GM12878 (cell line): ENCODE measurements at regions not wholly inside any gene's neighbourhood (a gene's known extent, or its start where the extent isn't known, plus 50 kb on each side); places are given as distances from the start of the nearest gene placed in this dataset.

Experiments
- ATAC-seq: fragments of 200-7000 bp; cut with Tn5 transposase; 3 replicates; pipeline ENCODE4 v1.9.1; 2020; ENCODE audit warnings: mild to moderate bottlenecking, moderate library complexity
- BruUV-seq: library from RNA; stranded (reverse); fragments of 400-500 nt; replicated peaks from 2 replicates; lab custom pipeline; 2021; lab: Mats Ljungman, UMichigan
- CTCF ChIA-PET: fragments of 300-600 bp; sonication (Branson Sonifier 250); formaldehyde crosslinking; extraction: SDS; loops from one replicate; lab custom pipeline; 2021; ENCODE audit warnings: inconsistent platforms; lab: Yijun Ruan, JAX
- POLR2A ChIA-PET: fragments of 350-600 bp; formaldehyde crosslinking; extraction: SDS; loops from one replicate; lab custom pipeline; 2021; ENCODE audit warnings: inconsistent platforms; lab: Charles Lee
- RAD21 ChIA-PET: fragments of 300-600 bp; sonication (Branson Sonifier 250); formaldehyde crosslinking; loops from one replicate; lab custom pipeline; 2023; ENCODE audit warnings: antibody characterized with exemption; ENCODE audit not compliant: unreplicated experiment; lab: Charles Lee
- SMC1A ChIA-PET: fragments of 300-600 bp; sonication (Branson Sonifier 250); formaldehyde crosslinking; loops from one replicate; lab custom pipeline; 2023; ENCODE audit not compliant: unreplicated experiment, uncharacterized antibody; lab: Charles Lee
- DNase-seq: peaks from one replicate; pipeline ENCODE4 v3.0.0-alpha.2; 2011; ENCODE audit warnings: low read depth, low spot score
- FAIRE-seq: peaks from 3 replicates; lab custom pipeline; 2011; peaks lifted over from hg19 to GRCh38; lab: Jason Lieb, UNC
- H2AFZ ChIP-seq: 2 replicates; pipeline ENCODE4 v1.6.0; 2011; ENCODE audit warnings: low read depth, low read length, control low read depth; ENCODE audit not compliant: control insufficient read depth
- H3K27ac ChIP-seq: 2 replicates; pipeline ENCODE4 v1.5.1; 2011; ENCODE audit warnings: control low read depth; ENCODE audit not compliant: control insufficient read depth, insufficient read depth
- H3K27me3 ChIP-seq, 2 experiments: replicated peaks in 1 of 2; 2 replicates each; pipeline versions ENCODE4 v1.6.0 to v1.6.1; 2011; ENCODE audit warnings: low read length in 1 of 2; ENCODE audit not compliant: control insufficient read depth in 2 of 2, insufficient read depth in 2 of 2
- H3K36me3 ChIP-seq, 2 experiments: 2 replicates each; pipeline ENCODE4 v1.5.1; 2011; ENCODE audit warnings: low read length in 1 of 2; ENCODE audit not compliant: control insufficient read depth in 2 of 2, insufficient read depth in 2 of 2
- H3K4me1 ChIP-seq: 2 replicates; pipeline ENCODE4 v1.6.1; 2011; ENCODE audit warnings: mild to moderate bottlenecking, low read length, moderate library complexity, mixed read lengths; ENCODE audit not compliant: control insufficient read depth, insufficient read depth
- H3K4me2 ChIP-seq: 2 replicates; pipeline ENCODE4 v1.6.0; 2011; ENCODE audit warnings: control low read depth; ENCODE audit not compliant: control insufficient read depth, insufficient read depth
- H3K4me3 ChIP-seq: fragments of 200-600 bp; sonication (generic); 2 replicates; pipeline ENCODE4 v1.5.1; 2016
- H3K79me2 ChIP-seq: 2 replicates; pipeline ENCODE4 v1.6.0; 2011; ENCODE audit warnings: low read length; ENCODE audit not compliant: control insufficient read depth, insufficient read depth
- H3K9ac ChIP-seq: 2 replicates; pipeline ENCODE4 v1.8.0; 2011; ENCODE audit warnings: low read length, control low read depth, mixed read lengths; ENCODE audit not compliant: control insufficient read depth, insufficient read depth
- H3K9me3 ChIP-seq: replicated peaks from 3 replicates; pipeline ENCODE4 v1.5.1; 2011; ENCODE audit warnings: mild to moderate bottlenecking, low read length; ENCODE audit not compliant: control insufficient read depth, insufficient read depth
- H4K20me1 ChIP-seq: 2 replicates; pipeline ENCODE4 v1.6.0; 2011; ENCODE audit not compliant: control insufficient read depth, insufficient read depth
- HCFC1 ChIP-seq: fragments of 150-350 bp; IDR thresholded peaks from 2 replicates; pipeline ENCODE4 v1.6.1; 2014; ENCODE audit warnings: low read length
- JUND ChIP-seq: IDR thresholded peaks from 2 replicates; pipeline ENCODE4 v1.6.1; 2012; ENCODE audit warnings: low read depth, mild to moderate bottlenecking, low read length, improper control_type of control experiment, moderate library complexity
- KAT2A ChIP-seq: conservative IDR thresholded peaks from 2 replicates; pipeline ENCODE4 v1.6.1; 2011; ENCODE audit warnings: low read depth, low read length; ENCODE audit not compliant: control insufficient read depth
- KDM1A ChIP-seq: fragments of 200-600 bp; sonication (generic); IDR thresholded peaks from 2 replicates; pipeline ENCODE4 v1.6.1; 2016; ENCODE audit warnings: borderline replicate concordance
- MTA2 ChIP-seq: fragments of 450-650 bp; IDR thresholded peaks from 2 replicates; pipeline ENCODE4 v1.6.1; 2016; ENCODE audit warnings: low read depth, mild to moderate bottlenecking, moderate library complexity
- MYC ChIP-seq: IDR thresholded peaks from 2 replicates; pipeline ENCODE4 v1.6.1; 2011; ENCODE audit warnings: mild to moderate bottlenecking, low read length, moderate library complexity, inconsistent platforms; ENCODE audit not compliant: insufficient read depth, insufficient replicate concordance, insufficient read length, severe bottlenecking
- NFIC ChIP-seq: IDR thresholded peaks from 2 replicates; pipeline ENCODE4 v1.6.1; 2012; ENCODE audit warnings: low read depth, mild to moderate bottlenecking, inconsistent platforms, low read length, moderate library complexity
- NRF1 ChIP-seq: conservative IDR thresholded peaks from 2 replicates; pipeline ENCODE4 v1.6.1; 2011; ENCODE audit warnings: mild to moderate bottlenecking, low read depth, low read length, improper control_type of control experiment
- RAD21 ChIP-seq: IDR thresholded peaks from 2 replicates; pipeline ENCODE4 v1.6.1; 2011; ENCODE audit warnings: mild to moderate bottlenecking, low read depth, low read length, moderate library complexity; ENCODE audit not compliant: insufficient read depth
- ZNF24 ChIP-seq: fragments of 450-650 bp; IDR thresholded peaks from 2 replicates; pipeline ENCODE4 v1.6.1; 2017; ENCODE audit warnings: antibody characterized with exemption, mild to moderate bottlenecking
- ZNF274 ChIP-seq: IDR thresholded peaks from one replicate; pipeline ENCODE4 v1.8.0; 2011; ENCODE audit not compliant: insufficient read length, insufficient read depth
- ZNF592 ChIP-seq: fragments of 450-650 bp; IDR thresholded peaks from 2 replicates; pipeline ENCODE4 v1.6.1; 2017; ENCODE audit warnings: mild to moderate bottlenecking, moderate library complexity
- ZSCAN29 ChIP-seq: fragments of 450-650 bp; IDR thresholded peaks from 2 replicates; pipeline ENCODE4 v1.6.1; 2017; ENCODE audit warnings: mild to moderate bottlenecking, moderate library complexity
- WGBS: methylation state at CpG from one replicate; pipeline ENCODE4 v1.1.6; 2016; ENCODE audit warnings: low lambda C conversion rate; ENCODE audit not compliant: insufficient replicate concordance, insufficient coverage; ENCODE audit errors: missing lambda C conversion rate; 5-methylcytosine and 5-hydroxymethylcytosine counted together
- in situ Hi-C: fragments of 300-500 bp; cut with MboI; formaldehyde crosslinking; loops from 9 replicates; pipeline ENCODE4 v1.14.3; 2018; ENCODE audit warnings: mixed read lengths
- intact Hi-C: fragments of 100-400 bp; cut with micrococcal nuclease; formaldehyde crosslinking; loops from one replicate; pipeline ENCODE4 v1.14.2; 2022; ENCODE audit not compliant: unreplicated experiment

DNA sequence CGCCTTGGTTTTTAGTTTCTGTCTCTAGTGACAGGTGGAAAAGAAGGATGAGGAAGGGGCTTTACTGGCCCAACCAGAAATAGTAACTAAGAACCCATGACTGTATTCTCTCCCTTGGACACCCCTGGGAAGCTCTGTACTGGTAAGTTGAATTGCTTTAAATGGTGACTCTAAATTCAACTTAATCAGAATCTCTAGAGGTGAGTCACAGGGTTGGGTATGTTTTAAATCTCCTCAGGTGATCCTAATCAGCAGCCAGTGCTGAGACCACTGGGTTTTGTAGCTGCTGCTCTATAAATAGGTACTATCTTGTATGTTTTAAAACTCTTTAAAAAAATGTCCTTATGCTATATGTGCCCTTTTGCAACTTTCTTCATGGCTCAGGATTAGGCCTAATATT is 314.0 kb upstream of the ECI2 start (continued):
- TF ChIP-seq MYC (no peak), ZNF274 (no peak), JUND (no peak), ZNF24 (no peak)

DNA sequence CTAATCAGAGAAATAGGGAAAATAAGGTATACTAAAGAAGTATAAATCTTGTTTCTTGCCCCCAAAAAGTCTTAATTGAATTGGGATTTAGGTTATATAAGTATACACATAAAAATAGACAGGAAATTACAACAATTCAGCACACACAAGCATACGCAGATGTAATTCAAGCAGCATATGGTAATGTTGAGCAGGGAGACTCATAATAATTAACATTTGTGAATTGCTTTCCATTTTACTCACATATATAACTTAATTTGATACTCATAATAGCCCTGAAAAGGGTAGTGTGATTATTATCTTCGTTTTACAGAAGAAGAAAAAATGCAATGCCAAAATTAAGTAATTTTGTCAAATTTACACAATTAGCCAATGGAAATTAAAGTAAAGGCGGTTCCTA is 313.5 kb upstream of the ECI2 start:
- intact Hi-C loops (no loop called here), in situ Hi-C loops (no loop called here)
- FAIRE-seq (no peak), ATAC-seq (no peak), DNase-seq (no peak)
- BruUV-seq: no TSS peak
- Histone ChIP-seq H3K4me3 (no peak overlapping the region), H2AFZ (no peak overlapping the region), H3K79me2 (no peaks in the 10 kb centered on the region), H3K9ac (no peak overlapping the region), H3K4me1 (no peaks in the 10 kb centered on the region), H4K20me1 (no peaks in the 10 kb centered on the region), H3K9me3 (no peaks in the 10 kb centered on the region; the same call in 2 of the 3 replicates), H3K27me3 (no peaks in the 10 kb centered on the region), H3K27ac (no peak overlapping the region), H3K4me2 (no peak overlapping the region), H3K36me3 (no peaks in the 10 kb centered on the region)
- ChIA-PET CTCF (no interaction called here), POLR2A (no interaction called here), SMC1A (no interaction called here), RAD21 (no interaction called here)
- WGBS: 50% methylated on average over 3 of the region's 3 CpGs
- TF ChIP-seq NRF1: no peak
- TF ChIP-seq ZSCAN29: no peak

- H2AFZ ChIP-seq: no peak overlapping the region
- H3K4me3 ChIP-seq: no peak overlapping the region
- ATAC-seq (no peak), FAIRE-seq (no peak), DNase-seq (no peak)
- intact Hi-C loops (no loop called here), in situ Hi-C loops (no loop called here)
- SMC1A ChIA-PET: no interaction called here
- RAD21 ChIA-PET: no interaction called here
- CTCF ChIA-PET: interaction anchor here (0.6 kb wide), 1 partner anchor 258 kb away, joined by 3 read pairs; no protein-coding TSS in a partner anchor
- no peaks in the 10 kb centered on the region for H3K36me3 ChIP-seq
- H3K4me2 ChIP-seq: no peak overlapping the region
- H3K79me2 ChIP-seq: no peaks in the 10 kb centered on the region
- no peaks in the 10 kb centered on the region for H3K4me1 ChIP-seq
- no peak overlapping the region for H3K27ac ChIP-seq
- no peak overlapping the region for H3K9ac ChIP-seq
- no peaks in the 10 kb centered on the region for H4K20me1 ChIP-seq
- no TSS peak for BruUV-seq
- POLR2A ChIA-PET: no interaction called here
- no peaks in the 10 kb centered on the region; the same call in 2 of the 3 replicates for H3K9me3 ChIP-seq
- 53% methylated on average over 5 of the region's 5 CpGs for WGBS
- H3K27me3 ChIP-seq: no peaks in the 10 kb centered on the region
- no peak for TF ChIP-seq RAD21
- no peak for TF ChIP-seq ZNF592
- TF ChIP-seq MTA2: no peak
- TF ChIP-seq HCFC1: no peak
- no peak for TF ChIP-seq KDM1A
- no peak for TF ChIP-seq NFIC
- TF ChIP-seq KAT2A: no peak
Observed at GRCh38 chr6:4447639-4448330, 312.4 kb upstream of the ECI2 start.
